NT2/D1 (cell line): ENCODE measurements at regions not wholly inside any gene's neighbourhood (a gene's known extent, or its start where the extent isn't known, plus 50 kb on each side); places are given as distances from the start of the nearest gene placed in this dataset.

Experiments
- DNase-seq: peaks from one replicate; pipeline ENCODE4 v3.0.0-alpha.2; 2011; ENCODE audit warnings: low read depth, low spot score
- H3K27me3 ChIP-seq: 2 replicates; pipeline ENCODE4 v1.6.0; 2011; ENCODE audit warnings: mild to moderate bottlenecking; ENCODE audit not compliant: insufficient read length, insufficient read depth
- H3K36me3 ChIP-seq: 2 replicates; pipeline ENCODE4 v1.6.1; 2011; ENCODE audit warnings: mild to moderate bottlenecking, low read length, mixed read lengths; ENCODE audit not compliant: insufficient read depth, insufficient read length
- H3K4me1 ChIP-seq: 2 replicates; pipeline ENCODE4 v1.5.1; 2011; ENCODE audit not compliant: insufficient read depth, insufficient read length
- H3K4me3 ChIP-seq: 2 replicates; pipeline ENCODE4 v1.5.1; 2011; ENCODE audit warnings: low read depth; ENCODE audit not compliant: insufficient read length
- H3K9ac ChIP-seq: 2 replicates; pipeline ENCODE4 v1.6.0; 2011; ENCODE audit warnings: low read depth; ENCODE audit not compliant: insufficient read length
- H3K9me3 ChIP-seq: 2 replicates; pipeline ENCODE4 v1.5.1; 2011; ENCODE audit warnings: mild to moderate bottlenecking, low read length; ENCODE audit not compliant: insufficient read depth
- SUZ12 ChIP-seq: IDR thresholded peaks from 2 replicates; pipeline ENCODE4 v1.6.1; 2011; ENCODE audit not compliant: insufficient read length, insufficient read depth; ENCODE audit errors: extremely low read depth
- YY1 ChIP-seq: IDR thresholded peaks from 2 replicates; pipeline ENCODE4 v1.6.1; 2011; ENCODE audit not compliant: insufficient read length, insufficient read depth
- ZNF274 ChIP-seq: IDR thresholded peaks from 2 replicates; pipeline ENCODE4 v1.6.1; 2011; ENCODE audit warnings: mild to moderate bottlenecking, low read depth, low read length

DNA sequence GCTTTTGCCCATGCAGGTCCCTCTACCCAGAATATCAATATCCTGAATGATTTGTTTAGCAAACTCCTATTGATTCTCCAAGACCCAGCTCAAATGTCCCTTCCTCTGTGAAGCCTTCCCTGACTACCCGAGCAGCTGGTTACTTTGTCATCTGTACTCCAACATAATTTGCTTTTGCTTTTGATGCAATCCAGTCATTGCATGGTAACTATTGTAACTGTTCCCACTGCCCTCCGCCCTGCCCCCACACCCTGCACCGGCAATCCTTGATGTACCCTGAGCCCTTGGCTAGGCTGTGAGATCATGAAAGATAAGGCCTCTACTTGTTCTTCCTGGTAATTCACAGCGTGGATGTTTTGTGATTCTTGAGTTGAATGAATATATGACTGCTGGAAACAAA is 119.9 kb upstream of the BOD1 start:
- no peak overlapping the region for H3K4me3 ChIP-seq
- H3K27me3 ChIP-seq: no peaks in the 10 kb centered on the region
- no peak overlapping the region for H3K9ac ChIP-seq
- H3K4me1 ChIP-seq: no peaks in the 10 kb centered on the region
- no peaks in the 10 kb centered on the region for H3K36me3 ChIP-seq
- DNase-seq: no peak
- no peaks in the 10 kb centered on the region for H3K9me3 ChIP-seq
- TF ChIP-seq YY1 (no peak), ZNF274 (no peak), SUZ12 (no peak)

DNA sequence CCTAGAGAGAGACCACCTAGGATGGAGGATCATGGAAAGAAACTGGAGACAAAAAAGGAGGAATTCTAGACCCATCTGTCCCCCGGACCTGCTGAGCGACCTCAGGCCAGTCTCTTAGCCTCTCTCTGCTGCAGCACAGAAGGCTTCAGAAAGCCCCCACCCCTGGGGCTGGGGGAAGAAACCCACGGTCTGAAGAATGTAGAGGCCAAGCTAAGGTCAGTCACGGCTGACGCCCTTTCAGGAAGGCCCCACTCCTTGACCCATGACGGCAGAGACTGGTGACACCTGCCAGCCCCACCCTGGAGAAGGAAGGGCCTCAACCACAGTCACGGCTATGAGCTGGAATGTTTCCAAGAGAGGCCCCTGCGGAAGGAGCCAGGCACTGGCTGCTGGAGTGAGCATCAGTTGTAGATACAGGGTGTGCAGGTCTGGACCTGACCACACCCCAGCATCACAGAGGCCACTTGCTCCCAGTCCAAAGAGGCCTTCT is 120.5 kb upstream of the BOD1 start:
- Histone ChIP-seq H3K27me3 (no peaks in the 10 kb centered on the region), H3K9ac (peak overlapping the region; percentile 4), H3K36me3 (no peaks in the 10 kb centered on the region), H3K4me3 (no peak overlapping the region), H3K4me1 (no peaks in the 10 kb centered on the region), H3K9me3 (no peaks in the 10 kb centered on the region)
- no peak for DNase-seq
- no peak for TF ChIP-seq SUZ12
- no peak for TF ChIP-seq YY1
- TF ChIP-seq ZNF274: no peak

DNA sequence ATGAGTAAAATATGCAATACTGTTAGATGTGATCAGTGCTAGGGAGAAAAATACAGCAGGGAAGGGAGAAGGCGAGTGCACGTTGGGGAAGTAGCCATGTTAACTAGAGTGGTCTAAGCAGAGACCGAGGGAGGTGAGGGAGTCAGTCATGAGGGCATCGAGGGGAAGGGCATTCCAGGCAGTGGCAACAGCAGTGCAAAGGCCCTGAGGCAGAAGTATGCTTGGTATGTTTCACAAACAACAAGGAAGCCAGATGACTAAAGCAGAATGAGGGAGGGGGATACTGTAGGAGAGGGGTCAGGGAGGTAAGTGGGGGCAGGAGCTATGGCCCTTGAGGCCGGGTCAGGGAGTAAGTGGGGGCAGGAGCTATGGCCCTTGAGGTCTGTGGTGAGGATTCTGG is 123.3 kb upstream of the BOD1 start:
- no peaks in the 10 kb centered on the region for H3K27me3 ChIP-seq
- H3K36me3 ChIP-seq: no peaks in the 10 kb centered on the region
- no peak for DNase-seq
- TF ChIP-seq ZNF274 (no peak), SUZ12 (no peak), YY1 (no peak)
- no peak overlapping the region for H3K9ac ChIP-seq
- H3K9me3 ChIP-seq: no peaks in the 10 kb centered on the region
- no peak overlapping the region for H3K4me3 ChIP-seq
- H3K4me1 ChIP-seq: peaks cover 2% of the 10 kb centered on the region

DNA sequence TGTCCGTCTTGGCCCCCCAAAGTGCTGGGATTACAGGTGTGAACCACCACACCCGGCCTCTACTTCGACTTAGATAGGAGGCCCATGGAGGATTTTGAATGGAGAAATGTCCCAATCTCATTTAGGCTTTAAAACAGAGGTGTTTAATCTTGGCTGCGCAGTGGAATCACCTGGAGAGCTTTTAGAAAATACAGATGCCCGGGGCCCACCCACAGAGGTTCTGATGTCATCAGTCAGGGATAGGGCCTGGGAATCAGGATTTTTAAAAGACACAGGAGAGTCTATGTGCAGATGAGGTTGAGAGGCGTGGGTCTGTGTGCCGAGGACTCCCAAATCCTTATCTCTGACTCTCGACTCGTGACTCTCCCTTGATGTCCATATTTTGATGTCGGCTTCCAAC is 124.0 kb upstream of the BOD1 start:
- H3K9ac ChIP-seq: no peak overlapping the region
- no peak for DNase-seq
- TF ChIP-seq YY1 (no peak), ZNF274 (no peak), SUZ12 (no peak)
- H3K36me3 ChIP-seq: no peaks in the 10 kb centered on the region
- no peaks in the 10 kb centered on the region for H3K9me3 ChIP-seq
- peaks cover 2% of the 10 kb centered on the region for H3K4me1 ChIP-seq
- H3K4me3 ChIP-seq: no peak overlapping the region
- H3K27me3 ChIP-seq: no peaks in the 10 kb centered on the region

DNA sequence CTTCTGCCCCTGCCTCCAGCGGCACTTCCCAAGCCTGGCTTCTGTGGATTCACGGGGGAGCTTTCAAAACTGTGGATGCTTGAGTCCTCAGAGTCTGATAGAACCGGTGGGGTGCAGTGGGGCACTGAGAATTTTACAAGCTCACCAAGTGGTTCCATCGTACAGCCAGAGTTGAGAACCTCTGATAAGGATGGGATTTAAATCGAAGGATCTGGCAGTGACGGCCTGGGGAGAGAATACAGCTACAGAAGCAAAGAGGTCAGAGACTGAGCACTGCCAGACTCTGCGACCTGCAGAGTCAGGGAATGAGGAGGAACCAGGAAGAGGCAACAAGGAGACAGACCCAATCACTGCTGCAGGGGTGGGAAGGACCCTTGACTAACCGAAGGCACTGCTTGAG is 124.6 kb upstream of the BOD1 start:
- Histone ChIP-seq H3K9ac (no peak overlapping the region), H3K4me3 (no peak overlapping the region), H3K4me1 (peaks cover 3% of the 10 kb centered on the region), H3K27me3 (no peaks in the 10 kb centered on the region), H3K9me3 (no peaks in the 10 kb centered on the region), H3K36me3 (no peaks in the 10 kb centered on the region)
- no peak for DNase-seq
- TF ChIP-seq YY1 (no peak), ZNF274 (no peak), SUZ12 (no peak)

DNA sequence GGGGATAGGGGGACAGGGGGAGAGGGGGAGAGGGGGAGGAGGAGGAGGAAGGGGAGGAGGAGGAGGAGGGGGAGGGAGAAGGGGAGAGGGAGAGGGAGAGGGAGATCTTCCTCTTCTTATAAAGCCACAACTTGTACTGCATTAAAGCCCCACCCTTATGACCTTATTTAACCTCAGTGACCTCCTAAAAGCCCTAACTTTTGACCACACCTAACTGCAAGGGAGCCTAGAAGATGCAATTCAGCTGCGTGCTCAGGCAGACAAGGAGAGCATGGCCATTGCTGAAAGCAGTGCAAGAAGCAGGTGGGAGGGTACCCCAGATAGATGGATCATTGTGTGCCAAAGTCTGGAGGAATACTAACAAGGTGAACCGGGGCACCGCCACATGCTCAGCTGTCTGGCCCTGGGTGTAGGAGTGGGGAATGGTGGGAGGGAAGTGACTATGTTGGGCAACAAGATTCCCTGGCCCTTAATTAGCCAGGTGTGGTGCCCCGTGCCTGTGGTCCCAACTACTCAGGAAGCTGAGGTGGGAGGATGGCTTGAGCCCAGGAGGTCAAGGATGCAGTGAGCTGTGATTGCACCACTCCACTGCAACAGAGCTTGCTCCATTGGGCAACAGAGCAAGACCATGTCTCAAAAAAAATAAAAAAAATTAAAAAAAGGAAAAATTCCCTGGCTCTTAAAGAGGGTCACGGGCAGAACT is 125.4 kb upstream of the BOD1 start:
- peaks cover 5% of the 10 kb centered on the region for H3K4me1 ChIP-seq
- DNase-seq: no peak

DNA sequence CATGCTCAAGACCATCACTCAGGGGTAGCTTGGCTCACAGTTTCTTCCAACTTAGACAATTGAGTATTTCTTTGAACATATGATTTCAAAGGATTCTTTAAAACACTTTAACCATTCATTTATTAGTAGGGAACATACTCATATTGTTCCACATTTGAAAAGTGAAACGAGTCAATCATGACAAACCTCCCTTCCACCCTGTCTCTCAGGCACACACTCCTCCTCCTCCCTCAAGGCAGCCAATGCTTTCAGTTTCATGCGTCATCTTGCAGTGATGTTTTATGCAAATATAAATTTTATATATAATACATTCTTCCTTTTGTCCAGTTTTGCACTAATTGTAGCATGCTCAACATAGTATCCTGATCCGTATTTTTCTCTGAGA is 126.0 kb upstream of the BOD1 start:
- no peak overlapping the region for H3K4me3 ChIP-seq
- TF ChIP-seq YY1 (no peak), SUZ12 (no peak), ZNF274 (no peak)
- no peaks in the 10 kb centered on the region for H3K9me3 ChIP-seq
- H3K27me3 ChIP-seq: no peaks in the 10 kb centered on the region
- no peak for DNase-seq
- H3K36me3 ChIP-seq: no peaks in the 10 kb centered on the region
- no peak overlapping the region for H3K9ac ChIP-seq
- H3K4me1 ChIP-seq: peaks cover 5% of the 10 kb centered on the region

More for the DNA sequence above, 125.4 kb upstream of the BOD1 start:
- Histone ChIP-seq H3K4me3 (no peak overlapping the region), H3K27me3 (no peaks in the 10 kb centered on the region), H3K9me3 (no peaks in the 10 kb centered on the region), H3K36me3 (no peaks in the 10 kb centered on the region), H3K9ac (no peak overlapping the region)
- TF ChIP-seq YY1: no peak
